WTC11 (cell line): ENCODE measurements at regions not wholly inside any gene's neighbourhood (a gene's known extent, or its start where the extent isn't known, plus 50 kb on each side); places are given as distances from the start of the nearest gene placed in this dataset.

Source experiments
- ATAC-seq: fragments of 200-7000 bp; cut with Tn5 transposase; 2 replicates; pipeline ENCODE4 v1.10.0; 2021; ENCODE audit warnings: mild to moderate bottlenecking, moderate library complexity
- CTCF ChIA-PET: fragments of 300-600 bp; sonication (Branson Sonifier 250); formaldehyde crosslinking; loops from one replicate; lab custom pipeline; 2021; ENCODE audit warnings: antibody characterized with exemption; lab: Charles Lee
- POLR2A ChIA-PET: fragments of 350-600 bp; sonication (Branson Sonifier 250); formaldehyde crosslinking; loops from one replicate; lab custom pipeline; 2021; ENCODE audit warnings: antibody characterized with exemption; lab: Charles Lee
- DNase-seq: peaks from one replicate; pipeline ENCODE4 v3.0.0; 2021; ENCODE audit warnings: low spot score
- H3K27ac Mint-ChIP-seq: 2 replicates; pipeline ENCODE4 v1.8.0; 2021; ENCODE audit warnings: mixed read lengths
- H3K27me3 Mint-ChIP-seq: 2 replicates; pipeline ENCODE4 v1.8.0; 2021; ENCODE audit warnings: low read depth, mild to moderate bottlenecking, moderate library complexity, mixed read lengths
- H3K36me3 Mint-ChIP-seq: 2 replicates; pipeline ENCODE4 v1.8.0; 2021; ENCODE audit warnings: mixed read lengths
- H3K4me1 Mint-ChIP-seq: 2 replicates; pipeline ENCODE4 v1.8.0; 2022; ENCODE audit warnings: mixed read lengths
- H3K4me3 Mint-ChIP-seq: 2 replicates; pipeline ENCODE4 v1.8.0; 2021; ENCODE audit warnings: mild to moderate bottlenecking, moderate library complexity, mixed read lengths
- H3K9me3 Mint-ChIP-seq: 2 replicates; pipeline ENCODE4 v1.8.0; 2021; ENCODE audit warnings: mixed read lengths
- ATF6 ChIP-seq: sonication (generic); formaldehyde crosslinking; IDR thresholded peaks from 2 replicates; pipeline ENCODE4 v1.8.1; 2023; ENCODE audit warnings: mild to moderate bottlenecking, missing genetic modification reagents
- CDX4 ChIP-seq: fragments of 250-450 bp; sonication (Bioruptor Pico); IDR thresholded peaks from 2 replicates; pipeline ENCODE4 v1.9.0; 2021; ENCODE audit warnings: moderate library complexity, mild to moderate bottlenecking, inconsistent platforms, borderline replicate concordance
- CREB1 ChIP-seq: sonication (generic); formaldehyde crosslinking; IDR thresholded peaks from 2 replicates; pipeline ENCODE4 v1.8.0; 2023; ENCODE audit warnings: mild to moderate bottlenecking, missing genetic modification reagents
- CREM ChIP-seq: sonication (generic); formaldehyde crosslinking; IDR thresholded peaks from 2 replicates; pipeline ENCODE4 v1.8.1; 2022; ENCODE audit warnings: mild to moderate bottlenecking, missing genetic modification reagents, moderate library complexity
- EMX1 ChIP-seq: fragments of 250-450 bp; sonication (Bioruptor Pico); IDR thresholded peaks from 2 replicates; pipeline ENCODE4 v1.8.0; 2021; ENCODE audit warnings: mild to moderate bottlenecking
- ESRRA ChIP-seq: sonication (generic); formaldehyde crosslinking; IDR thresholded peaks from 2 replicates; pipeline ENCODE4 v1.8.1; 2022; ENCODE audit warnings: mild to moderate bottlenecking, missing genetic modification reagents, borderline replicate concordance
- FOXJ3 ChIP-seq: sonication (generic); formaldehyde crosslinking; IDR thresholded peaks from 2 replicates; pipeline ENCODE4 v1.9.0; 2021; ENCODE audit warnings: missing genetic modification reagents, mild to moderate bottlenecking, borderline replicate concordance
- FOXP1 ChIP-seq: sonication (generic); formaldehyde crosslinking; IDR thresholded peaks from 2 replicates; pipeline ENCODE4 v1.8.0; 2022; ENCODE audit warnings: missing genetic modification reagents, mild to moderate bottlenecking, moderate library complexity, borderline replicate concordance
- GRHL2 ChIP-seq: fragments of 250-450 bp; sonication (Bioruptor Pico); IDR thresholded peaks from 2 replicates; pipeline ENCODE4 v1.8.0; 2022; ENCODE audit warnings: mild to moderate bottlenecking, moderate library complexity; ENCODE audit not compliant: insufficient replicate concordance, severe bottlenecking
- IRF1 ChIP-seq: sonication (generic); formaldehyde crosslinking; IDR thresholded peaks from 2 replicates; pipeline ENCODE4 v1.8.0; 2023; ENCODE audit warnings: missing genetic modification reagents
- IRF2 ChIP-seq: sonication (generic); formaldehyde crosslinking; IDR thresholded peaks from 2 replicates; pipeline ENCODE4 v1.8.0; 2022; ENCODE audit warnings: low read depth, missing genetic modification reagents, borderline replicate concordance
- JAZF1 ChIP-seq: fragments of 250-450 bp; sonication (Bioruptor Pico); IDR thresholded peaks from 2 replicates; pipeline ENCODE4 v1.9.0; 2021; ENCODE audit warnings: moderate library complexity, mild to moderate bottlenecking, inconsistent platforms
- MYBL2 ChIP-seq: sonication (generic); formaldehyde crosslinking; IDR thresholded peaks from 2 replicates; pipeline ENCODE4 v1.8.1; 2023; ENCODE audit warnings: mild to moderate bottlenecking, moderate library complexity, missing genetic modification reagents
- NFYB ChIP-seq: sonication (generic); formaldehyde crosslinking; conservative IDR thresholded peaks from 2 replicates; pipeline ENCODE4 v1.8.0; 2022; ENCODE audit warnings: low read depth, missing genetic modification reagents
- NR1H2 ChIP-seq: sonication (generic); formaldehyde crosslinking; IDR thresholded peaks from 2 replicates; pipeline ENCODE4 v1.9.0; 2021; ENCODE audit warnings: mild to moderate bottlenecking, moderate library complexity, missing genetic modification reagents
- NR3C1 ChIP-seq: sonication (generic); formaldehyde crosslinking; conservative IDR thresholded peaks from 2 replicates; pipeline ENCODE4 v1.8.1; 2023; ENCODE audit warnings: low read depth, mild to moderate bottlenecking, missing genetic modification reagents
- OVOL2 ChIP-seq: fragments of 250-450 bp; sonication (Bioruptor Pico); IDR thresholded peaks from 2 replicates; pipeline ENCODE4 v1.9.0; 2021; ENCODE audit warnings: mild to moderate bottlenecking, borderline replicate concordance
- PRDM15 ChIP-seq: sonication (generic); formaldehyde crosslinking; IDR thresholded peaks from 2 replicates; pipeline ENCODE4 v1.8.0; 2022; ENCODE audit warnings: missing genetic modification reagents
- RELA ChIP-seq: sonication (generic); formaldehyde crosslinking; IDR thresholded peaks from 2 replicates; pipeline ENCODE4 v1.8.1; 2022; ENCODE audit warnings: missing genetic modification reagents, mild to moderate bottlenecking, borderline replicate concordance
- TEAD1 ChIP-seq: sonication (generic); formaldehyde crosslinking; IDR thresholded peaks from 2 replicates; pipeline ENCODE4 v1.8.0; 2022; ENCODE audit warnings: mild to moderate bottlenecking, missing genetic modification reagents
- ZMAT4 ChIP-seq: fragments of 250-450 bp; sonication (Bioruptor Pico); IDR thresholded peaks from 2 replicates; pipeline ENCODE4 v1.9.0; 2021; ENCODE audit warnings: mild to moderate bottlenecking
- ZNF138 ChIP-seq: sonication (generic); formaldehyde crosslinking; conservative IDR thresholded peaks from 2 replicates; pipeline ENCODE4 v1.8.1; 2022; ENCODE audit warnings: mild to moderate bottlenecking, moderate library complexity, missing genetic modification reagents
- ZNF423 ChIP-seq: fragments of 250-450 bp; sonication (Bioruptor Pico); IDR thresholded peaks from 2 replicates; pipeline ENCODE4 v2.1.2; 2022; ENCODE audit warnings: mild to moderate bottlenecking, moderate library complexity
- ZNF671 ChIP-seq: fragments of 250-450 bp; sonication (Bioruptor Pico); IDR thresholded peaks from 2 replicates; pipeline ENCODE4 v1.8.0; 2021; ENCODE audit warnings: mild to moderate bottlenecking

- ChIA-PET CTCF (no interaction called here), POLR2A (no interaction called here)
- Mint-ChIP-seq H3K27me3 (no peaks in the 10 kb centered on the region), H3K4me1 (peaks cover 7% of the 10 kb centered on the region; the same call in 1 of the 2 replicates), H3K4me3 (no peak overlapping the region), H3K9me3 (peaks cover 6% of the 10 kb centered on the region), H3K36me3 (peaks cover under 1% of the 10 kb centered on the region; the same call in 1 of the 2 replicates), H3K27ac (no peak overlapping the region)
- DNase-seq (no peak), ATAC-seq (no peak)
- TF ChIP-seq ATF6 (CRISPR knock-in tag) (no peak), EMX1 (CRISPR knock-in tag) (no peak), CREB1 (no peak), PRDM15 (CRISPR knock-in tag) (no peak), ZMAT4 (no peak), ESRRA (no peak), ZNF138 (no peak), CDX4 (no peak), JAZF1 (CRISPR knock-in tag) (no peak), FOXJ3 (no peak), ZNF671 (CRISPR knock-in tag) (no peak), NFYB (CRISPR knock-in tag) (no peak), IRF1 (CRISPR knock-in tag) (no peak), NR3C1 (CRISPR knock-in tag) (no peak), OVOL2 (CRISPR knock-in tag) (no peak), IRF2 (CRISPR knock-in tag) (no peak), FOXP1 (CRISPR knock-in tag) (no peak), CREM (CRISPR knock-in tag) (no peak)
Measured at GRCh38 chr11:109363682-109364081, 58.3 kb upstream of the C11orf87 start.

GRCh38 chr11:109364851-109365250, 57.1 kb upstream of the C11orf87 start:
- no peak for TF ChIP-seq TEAD1
- no peak for TF ChIP-seq ZNF423 (CRISPR knock-in tag)
- no peak for TF ChIP-seq MYBL2 (CRISPR knock-in tag)
- TF ChIP-seq NR1H2 (CRISPR knock-in tag) = no peak
- TF ChIP-seq GRHL2 = no peak
- no peak for TF ChIP-seq RELA (CRISPR knock-in tag)
- TF ChIP-seq NFYB (CRISPR knock-in tag) = no peak
- H3K9me3 Mint-ChIP-seq = peaks cover 14% of the 10 kb centered on the region

More at GRCh38 chr11:109364851-109365250, 57.1 kb upstream of the C11orf87 start:
- Mint-ChIP-seq H3K27me3 (no peaks in the 10 kb centered on the region), H3K4me1 (peaks cover 7% of the 10 kb centered on the region; the same call in 1 of the 2 replicates), H3K36me3 (peaks cover 4% of the 10 kb centered on the region; the same call in 1 of the 2 replicates), H3K4me3 (no peak overlapping the region), H3K27ac (no peak overlapping the region)
- POLR2A ChIA-PET = no interaction called here
- DNase-seq (no peak), ATAC-seq (no peak)
- CTCF ChIA-PET = no interaction called here
